GM23338 (cell line): ENCODE measurements at regions not wholly inside any gene's neighbourhood (a gene's known extent, or its start where the extent isn't known, plus 50 kb on each side); places are given as distances from the start of the nearest gene placed in this dataset.

Experiments used
- ATAC-seq: fragments of 200-7000 bp; cut with Tn5 transposase; 3 replicates; pipeline ENCODE4 v1.9.1; 2020
- DNase-seq: peaks from one replicate; pipeline ENCODE4 v3.0.0-alpha.2; 2015; ENCODE audit warnings: low spot score
- H2AFZ ChIP-seq: fragments of 200-600 bp; sonication (generic); 2 replicates; pipeline ENCODE4 v1.8.0; 2016; ENCODE audit warnings: antibody characterized with exemption, mild to moderate bottlenecking, moderate library complexity
- H3F3A ChIP-seq: fragments of 200-600 bp; sonication (generic); replicated peaks from 2 replicates; pipeline ENCODE4 v1.8.0; 2017; ENCODE audit warnings: antibody characterized with exemption, mixed run types, low read depth
- H3K27ac ChIP-seq: fragments of 200-600 bp; sonication (generic); 2 replicates; pipeline ENCODE4 v1.6.1; 2016; ENCODE audit warnings: low read depth
- H3K27me3 ChIP-seq: fragments of 200-600 bp; sonication (generic); 2 replicates; pipeline ENCODE4 v1.8.0; 2016; ENCODE audit warnings: mild to moderate bottlenecking, mixed run types, moderate library complexity; ENCODE audit not compliant: insufficient read depth
- H3K36me3 ChIP-seq: fragments of 200-600 bp; sonication (generic); 2 replicates; pipeline ENCODE4 v1.8.0; 2016; ENCODE audit warnings: mild to moderate bottlenecking; ENCODE audit not compliant: insufficient read depth
- H3K4me1 ChIP-seq: fragments of 200-600 bp; sonication (generic); 2 replicates; pipeline ENCODE4 v1.8.0; 2016; ENCODE audit warnings: mild to moderate bottlenecking, moderate library complexity; ENCODE audit not compliant: insufficient read depth
- H3K4me2 ChIP-seq: fragments of 200-600 bp; sonication (generic); 2 replicates; pipeline ENCODE4 v1.7.1; 2017; ENCODE audit warnings: mixed run types
- H3K4me3 ChIP-seq: fragments of 200-600 bp; sonication (generic); 2 replicates; pipeline ENCODE4 v1.6.1; 2016; ENCODE audit warnings: mixed run types
- H3K79me2 ChIP-seq: fragments of 200-600 bp; sonication (generic); replicated peaks from 2 replicates; pipeline ENCODE4 v1.8.0; 2017; ENCODE audit warnings: mild to moderate bottlenecking; ENCODE audit not compliant: insufficient read depth
- H3K9me2 ChIP-seq: fragments of 200-600 bp; sonication (generic); 2 replicates; pipeline ENCODE4 v1.8.0; 2017; ENCODE audit not compliant: insufficient read depth
- H4K20me1 ChIP-seq: fragments of 200-600 bp; sonication (generic); replicated peaks from 2 replicates; pipeline ENCODE4 v1.8.0; 2017; ENCODE audit warnings: mild to moderate bottlenecking; ENCODE audit not compliant: insufficient read depth
- H3K27ac Mint-ChIP-seq: 2 replicates; pipeline ENCODE4 v1.8.0; 2020; ENCODE audit warnings: inconsistent platforms, mild to moderate bottlenecking, moderate library complexity, mixed read lengths
- H3K27me3 Mint-ChIP-seq: 3 replicates; pipeline ENCODE4 v1.8.0; 2022; ENCODE audit warnings: low read depth, mild to moderate bottlenecking, moderate library complexity, mixed read lengths, inconsistent platforms; ENCODE audit not compliant: insufficient read depth, poor library complexity
- H3K36me3 Mint-ChIP-seq: 3 replicates; pipeline ENCODE4 v1.8.0; 2021; ENCODE audit warnings: low read depth, mild to moderate bottlenecking, inconsistent platforms, moderate library complexity, mixed read lengths
- H3K4me1 Mint-ChIP-seq: 3 replicates; pipeline ENCODE4 v1.8.0; 2020; ENCODE audit warnings: mild to moderate bottlenecking, inconsistent platforms, mixed read lengths
- H3K4me3 Mint-ChIP-seq: 3 replicates; pipeline ENCODE4 v1.8.0; 2021; ENCODE audit warnings: moderate library complexity, mild to moderate bottlenecking, inconsistent platforms, mixed read lengths
- H3K9me3 Mint-ChIP-seq: 3 replicates; pipeline ENCODE4 v1.8.0; 2020; ENCODE audit warnings: moderate library complexity, mild to moderate bottlenecking, inconsistent platforms, mixed read lengths
- CREB1 ChIP-seq: fragments of 250-450 bp; sonication (Bioruptor Pico); IDR thresholded peaks from 2 replicates; pipeline ENCODE4 v1.5.0; 2020; ENCODE audit warnings: low read depth, mild to moderate bottlenecking, moderate library complexity
- EZH2 ChIP-seq: fragments of 200-600 bp; sonication (generic); IDR thresholded peaks from one replicate; pipeline ENCODE4 v1.8.0; 2017; ENCODE audit warnings: antibody characterized with exemption, mild to moderate bottlenecking, low read depth; ENCODE audit not compliant: unreplicated experiment
- NANOG ChIP-seq: IDR thresholded peaks from 2 replicates; pipeline ENCODE4 v1.6.1; 2016; ENCODE audit warnings: antibody characterized with exemption, borderline replicate concordance
- STAT1 ChIP-seq: IDR thresholded peaks from one replicate; pipeline ENCODE4 v1.6.1; 2016; ENCODE audit warnings: antibody characterized with exemption; ENCODE audit not compliant: unreplicated experiment
- ZNF462 ChIP-seq: fragments of 250-450 bp; sonication (Bioruptor Pico); IDR thresholded peaks from 2 replicates; pipeline ENCODE4 v1.5.0; 2020; ENCODE audit warnings: mild to moderate bottlenecking, moderate library complexity
- TF ChIP-seq, protein P1 (sequence below): IDR thresholded peaks from one replicate; pipeline ENCODE4 v1.6.1; 2018; ENCODE audit warnings: antibody characterized with exemption; ENCODE audit not compliant: unreplicated experiment
- TF ChIP-seq, protein P2 (sequence below): IDR thresholded peaks from 2 replicates; pipeline ENCODE4 v1.6.1; 2016; ENCODE audit warnings: antibody characterized with exemption

- no peak for TF ChIP-seq ZNF462 (CRISPR knock-in tag)
These were observed 190.6 kb upstream of the FOXF1 start (continued) for GRCh38 chr16:86319585-86320236.

DNA sequence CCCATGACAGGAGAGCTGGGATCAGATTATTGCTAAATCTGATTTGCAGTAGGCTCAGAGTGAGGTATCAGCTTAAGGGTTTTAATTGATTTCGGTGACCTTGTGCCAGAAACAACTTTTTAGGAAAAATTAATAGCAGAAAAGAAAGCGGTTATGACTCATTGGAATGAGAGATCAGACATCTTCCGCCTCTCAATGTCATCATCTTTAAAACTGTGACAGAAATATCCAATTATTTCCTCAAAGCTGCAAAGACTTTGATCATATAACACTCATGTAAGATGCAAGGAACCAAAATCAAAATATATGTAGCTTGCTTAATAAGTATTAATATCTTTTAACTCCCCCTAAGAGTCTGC is 190.1 kb upstream of the FOXF1 start:
- no peak overlapping the region for H3K4me3 ChIP-seq
- TF ChIP-seq NANOG = no peak
- TF ChIP-seq EZH2 = no peak
- TF ChIP-seq, protein P1, sequence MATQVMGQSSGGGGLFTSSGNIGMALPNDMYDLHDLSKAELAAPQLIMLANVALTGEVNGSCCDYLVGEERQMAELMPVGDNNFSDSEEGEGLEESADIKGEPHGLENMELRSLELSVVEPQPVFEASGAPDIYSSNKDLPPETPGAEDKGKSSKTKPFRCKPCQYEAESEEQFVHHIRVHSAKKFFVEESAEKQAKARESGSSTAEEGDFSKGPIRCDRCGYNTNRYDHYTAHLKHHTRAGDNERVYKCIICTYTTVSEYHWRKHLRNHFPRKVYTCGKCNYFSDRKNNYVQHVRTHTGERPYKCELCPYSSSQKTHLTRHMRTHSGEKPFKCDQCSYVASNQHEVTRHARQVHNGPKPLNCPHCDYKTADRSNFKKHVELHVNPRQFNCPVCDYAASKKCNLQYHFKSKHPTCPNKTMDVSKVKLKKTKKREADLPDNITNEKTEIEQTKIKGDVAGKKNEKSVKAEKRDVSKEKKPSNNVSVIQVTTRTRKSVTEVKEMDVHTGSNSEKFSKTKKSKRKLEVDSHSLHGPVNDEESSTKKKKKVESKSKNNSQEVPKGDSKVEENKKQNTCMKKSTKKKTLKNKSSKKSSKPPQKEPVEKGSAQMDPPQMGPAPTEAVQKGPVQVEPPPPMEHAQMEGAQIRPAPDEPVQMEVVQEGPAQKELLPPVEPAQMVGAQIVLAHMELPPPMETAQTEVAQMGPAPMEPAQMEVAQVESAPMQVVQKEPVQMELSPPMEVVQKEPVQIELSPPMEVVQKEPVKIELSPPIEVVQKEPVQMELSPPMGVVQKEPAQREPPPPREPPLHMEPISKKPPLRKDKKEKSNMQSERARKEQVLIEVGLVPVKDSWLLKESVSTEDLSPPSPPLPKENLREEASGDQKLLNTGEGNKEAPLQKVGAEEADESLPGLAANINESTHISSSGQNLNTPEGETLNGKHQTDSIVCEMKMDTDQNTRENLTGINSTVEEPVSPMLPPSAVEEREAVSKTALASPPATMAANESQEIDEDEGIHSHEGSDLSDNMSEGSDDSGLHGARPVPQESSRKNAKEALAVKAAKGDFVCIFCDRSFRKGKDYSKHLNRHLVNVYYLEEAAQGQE = no peak
- TF ChIP-seq CREB1 (CRISPR knock-in tag) = no peak
- TF ChIP-seq, protein P2, sequence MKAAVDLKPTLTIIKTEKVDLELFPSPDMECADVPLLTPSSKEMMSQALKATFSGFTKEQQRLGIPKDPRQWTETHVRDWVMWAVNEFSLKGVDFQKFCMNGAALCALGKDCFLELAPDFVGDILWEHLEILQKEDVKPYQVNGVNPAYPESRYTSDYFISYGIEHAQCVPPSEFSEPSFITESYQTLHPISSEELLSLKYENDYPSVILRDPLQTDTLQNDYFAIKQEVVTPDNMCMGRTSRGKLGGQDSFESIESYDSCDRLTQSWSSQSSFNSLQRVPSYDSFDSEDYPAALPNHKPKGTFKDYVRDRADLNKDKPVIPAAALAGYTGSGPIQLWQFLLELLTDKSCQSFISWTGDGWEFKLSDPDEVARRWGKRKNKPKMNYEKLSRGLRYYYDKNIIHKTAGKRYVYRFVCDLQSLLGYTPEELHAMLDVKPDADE = no peak
- no peak for TF ChIP-seq STAT1
- peaks cover 8% of the 10 kb centered on the region for H3F3A ChIP-seq
- ATAC-seq (no peak), DNase-seq (no peak)
- no peak overlapping the region for H3K4me3 Mint-ChIP-seq
- no peak overlapping the region for H3K4me2 ChIP-seq
- no peaks in the 10 kb centered on the region for H3K4me1 ChIP-seq
- no peaks in the 10 kb centered on the region; the same call in 2 of the 3 replicates for H3K9me3 Mint-ChIP-seq
- no peaks in the 10 kb centered on the region; the same call in 2 of the 3 replicates for H3K4me1 Mint-ChIP-seq
- H3K27me3 Mint-ChIP-seq = peaks cover 11% of the 10 kb centered on the region
- H3K27me3 ChIP-seq = no peaks in the 10 kb centered on the region
- no peak overlapping the region for H3K27ac Mint-ChIP-seq
- H2AFZ ChIP-seq = no peak overlapping the region
- no peaks in the 10 kb centered on the region for H3K79me2 ChIP-seq
- no peak overlapping the region for H3K27ac ChIP-seq
- no peaks in the 10 kb centered on the region for H4K20me1 ChIP-seq
- H3K36me3 Mint-ChIP-seq = no peaks in the 10 kb centered on the region
- H3K36me3 ChIP-seq = no peaks in the 10 kb centered on the region
- no peaks in the 10 kb centered on the region for H3K9me2 ChIP-seq
